ENCODE measurements at regions not wholly inside any gene's neighbourhood (a gene's known extent, or its start where the extent isn't known, plus 50 kb on each side); places are given as distances from the start of the nearest gene placed in this dataset.

DNA sequence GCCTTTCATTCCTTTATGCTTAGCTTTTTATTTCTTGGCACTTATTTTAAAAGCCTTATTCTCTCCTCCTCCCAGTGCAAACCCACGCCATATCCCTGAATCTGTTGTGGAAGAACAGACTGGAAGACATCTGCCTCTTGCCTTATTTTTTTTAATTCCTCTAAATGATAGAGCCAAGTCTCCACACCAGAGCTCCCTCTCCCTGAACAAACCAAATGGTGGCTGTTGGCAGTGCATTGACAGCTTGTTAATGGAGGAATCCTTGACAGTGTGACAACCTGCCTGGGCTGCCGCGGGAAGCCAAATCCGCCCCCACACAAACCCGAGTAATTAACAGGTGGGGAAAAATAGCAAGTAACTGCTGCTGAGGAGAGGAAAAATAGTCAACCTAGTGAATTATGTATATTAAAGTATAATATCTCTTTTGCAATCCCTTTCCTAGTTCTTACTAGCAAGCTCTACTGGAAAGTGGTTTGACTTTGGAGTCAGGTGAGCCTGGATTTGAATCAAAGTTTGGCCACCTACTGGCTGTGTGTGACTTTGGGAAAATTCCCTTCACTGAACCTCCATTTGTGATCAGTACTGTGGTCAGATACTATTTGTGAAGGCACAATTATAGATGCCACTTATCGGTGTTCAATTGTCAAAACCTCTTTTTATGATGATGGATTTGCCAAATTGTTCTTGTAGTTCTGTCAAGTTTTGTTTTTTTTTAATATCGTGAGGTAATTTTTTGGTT lies 589.6 kb downstream of the PDCD6IP start:
- H3K79me2 ChIP-seq (ENCODE audit: insufficient read depth, low read depth) = no peaks in the 10 kb centered on the region
- TF ChIP-seq, protein P1, sequence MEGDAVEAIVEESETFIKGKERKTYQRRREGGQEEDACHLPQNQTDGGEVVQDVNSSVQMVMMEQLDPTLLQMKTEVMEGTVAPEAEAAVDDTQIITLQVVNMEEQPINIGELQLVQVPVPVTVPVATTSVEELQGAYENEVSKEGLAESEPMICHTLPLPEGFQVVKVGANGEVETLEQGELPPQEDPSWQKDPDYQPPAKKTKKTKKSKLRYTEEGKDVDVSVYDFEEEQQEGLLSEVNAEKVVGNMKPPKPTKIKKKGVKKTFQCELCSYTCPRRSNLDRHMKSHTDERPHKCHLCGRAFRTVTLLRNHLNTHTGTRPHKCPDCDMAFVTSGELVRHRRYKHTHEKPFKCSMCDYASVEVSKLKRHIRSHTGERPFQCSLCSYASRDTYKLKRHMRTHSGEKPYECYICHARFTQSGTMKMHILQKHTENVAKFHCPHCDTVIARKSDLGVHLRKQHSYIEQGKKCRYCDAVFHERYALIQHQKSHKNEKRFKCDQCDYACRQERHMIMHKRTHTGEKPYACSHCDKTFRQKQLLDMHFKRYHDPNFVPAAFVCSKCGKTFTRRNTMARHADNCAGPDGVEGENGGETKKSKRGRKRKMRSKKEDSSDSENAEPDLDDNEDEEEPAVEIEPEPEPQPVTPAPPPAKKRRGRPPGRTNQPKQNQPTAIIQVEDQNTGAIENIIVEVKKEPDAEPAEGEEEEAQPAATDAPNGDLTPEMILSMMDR (conservative IDR thresholded peaks at IDR 0.05; ENCODE audit: low read depth, low read length) = no peak
- no peak overlapping the region for H3K4me3 ChIP-seq (IDR thresholded peaks at IDR 0.05; ENCODE audit: insufficient read depth, low read depth, low read length)
- no peak overlapping the region for H3K4me2 ChIP-seq
- H2AFZ ChIP-seq (ENCODE audit: low read depth) = no peak overlapping the region
- no peaks in the 10 kb centered on the region for H3K36me3 ChIP-seq (ENCODE audit: insufficient read depth)
- no peaks in the 10 kb centered on the region for H4K20me1 ChIP-seq (ENCODE audit: insufficient read depth)
- H3K4me1 ChIP-seq (ENCODE audit: low read depth, poor library complexity, severe bottlenecking) = no peaks in the 10 kb centered on the region
- no peaks in the 10 kb centered on the region for H3K27me3 ChIP-seq (ENCODE audit: insufficient read depth, low read depth)
- H3K9ac ChIP-seq = no peak overlapping the region
- no peak overlapping the region for H3K27ac ChIP-seq

DNA sequence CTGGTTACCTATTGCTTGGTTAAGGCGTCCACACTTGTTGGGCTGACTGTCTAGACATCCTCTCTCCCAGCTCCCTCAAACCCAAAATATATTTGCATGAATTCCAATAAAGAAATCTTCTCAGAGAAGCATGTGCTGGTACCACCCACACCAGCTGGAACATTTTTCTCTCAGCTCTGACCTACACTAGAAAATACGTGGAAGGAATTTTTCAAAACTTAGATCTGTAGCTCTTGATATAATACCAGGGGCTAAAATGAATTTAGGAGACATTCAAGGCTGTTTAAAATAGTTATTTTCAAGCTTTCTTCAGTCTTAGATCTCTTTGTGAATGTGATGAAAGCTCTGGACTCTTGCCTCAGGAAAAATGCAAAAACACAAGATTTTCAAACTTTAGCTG lies 590.4 kb downstream of the PDCD6IP start:
- Histone ChIP-seq H3K4me2 (no peak overlapping the region), H3K4me3 (IDR thresholded peaks at IDR 0.05; ENCODE audit: insufficient read depth, low read depth, low read length) (no peak overlapping the region), H3K27me3 (ENCODE audit: insufficient read depth, low read depth) (no peaks in the 10 kb centered on the region), H3K79me2 (ENCODE audit: insufficient read depth, low read depth) (no peaks in the 10 kb centered on the region), H3K27ac (no peak overlapping the region), H3K36me3 (ENCODE audit: insufficient read depth) (no peaks in the 10 kb centered on the region), H2AFZ (ENCODE audit: low read depth) (no peak overlapping the region), H4K20me1 (ENCODE audit: insufficient read depth) (no peaks in the 10 kb centered on the region), H3K9ac (no peak overlapping the region), H3K4me1 (ENCODE audit: low read depth, poor library complexity, severe bottlenecking) (no peaks in the 10 kb centered on the region)
- TF ChIP-seq, protein P1 (conservative IDR thresholded peaks at IDR 0.05; ENCODE audit: low read depth, low read length) = no peak

DNA sequence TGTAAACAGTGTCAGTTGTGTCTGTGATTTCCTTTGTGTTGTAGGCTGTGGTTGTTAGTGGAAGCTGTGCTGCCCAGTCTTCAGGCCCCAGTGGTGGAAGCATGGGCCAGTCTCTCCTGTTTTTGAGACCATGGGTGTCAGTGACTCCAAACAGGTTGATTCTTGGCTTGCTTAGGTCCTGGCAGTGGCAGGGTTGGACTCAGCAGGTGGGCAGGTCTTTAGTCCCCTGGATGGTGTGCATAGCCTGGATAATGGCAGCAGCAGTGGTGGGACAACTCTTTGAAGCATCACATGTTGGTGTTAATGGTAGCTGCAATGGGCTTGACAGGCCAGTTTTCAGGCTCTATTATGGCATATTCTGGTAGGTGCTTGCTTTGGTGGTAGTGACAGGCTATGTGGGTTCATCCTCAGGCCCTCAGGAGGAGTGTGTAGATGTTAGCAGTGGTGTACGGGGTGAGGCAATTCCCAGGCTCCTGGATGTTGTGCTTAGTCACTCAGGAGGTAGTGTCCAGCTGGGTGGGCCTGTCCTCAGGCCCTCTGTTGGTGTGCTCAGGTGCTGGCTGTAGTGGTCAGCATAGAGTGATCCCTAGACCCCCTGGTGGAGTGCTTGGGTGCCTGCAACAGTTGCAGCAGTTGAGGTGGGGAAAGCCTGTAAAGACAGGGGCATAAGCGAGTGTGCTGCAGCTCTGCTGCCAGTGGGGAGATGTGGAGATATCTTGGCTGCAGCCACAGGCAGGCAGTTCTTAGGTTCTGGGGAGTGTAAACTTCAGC lies 596.7 kb downstream of the PDCD6IP start:
- H2AFZ ChIP-seq (ENCODE audit: low read depth) = no peak overlapping the region
- H3K4me1 ChIP-seq (ENCODE audit: low read depth, poor library complexity, severe bottlenecking) = no peaks in the 10 kb centered on the region
- H3K79me2 ChIP-seq (ENCODE audit: insufficient read depth, low read depth) = no peaks in the 10 kb centered on the region
- H3K4me2 ChIP-seq = no peak overlapping the region
- H3K36me3 ChIP-seq (ENCODE audit: insufficient read depth) = no peaks in the 10 kb centered on the region
- no peak overlapping the region for H3K27ac ChIP-seq
- H3K4me3 ChIP-seq (IDR thresholded peaks at IDR 0.05; ENCODE audit: insufficient read depth, low read depth, low read length) = no peak overlapping the region
- H3K9ac ChIP-seq = no peak overlapping the region
- H3K27me3 ChIP-seq (ENCODE audit: insufficient read depth, low read depth) = no peaks in the 10 kb centered on the region
- TF ChIP-seq, protein P1 (conservative IDR thresholded peaks at IDR 0.05; ENCODE audit: low read depth, low read length) = no peak
- no peaks in the 10 kb centered on the region for H4K20me1 ChIP-seq (ENCODE audit: insufficient read depth)

DNA sequence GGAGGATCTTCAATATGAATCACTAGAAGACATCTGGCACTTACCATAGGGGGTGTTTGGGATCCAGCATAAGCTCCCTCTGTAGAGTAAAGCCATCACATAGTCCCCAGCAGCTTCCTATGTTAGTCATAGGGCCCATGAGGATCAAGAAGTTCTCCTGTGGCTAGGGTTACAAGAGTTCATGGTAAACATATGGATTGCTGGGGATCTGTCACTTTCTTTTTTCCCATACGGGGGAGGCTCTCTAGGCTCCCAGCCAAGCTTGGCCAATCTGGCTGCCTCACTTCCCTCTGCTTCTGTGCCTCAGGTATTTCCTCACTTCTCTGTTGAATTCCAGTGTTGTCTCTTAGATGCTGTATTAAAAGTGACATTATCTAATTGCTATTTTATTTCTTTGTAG lies 597.9 kb downstream of the PDCD6IP start:
- no peak overlapping the region for H3K27ac ChIP-seq
- TF ChIP-seq, protein P1 (conservative IDR thresholded peaks at IDR 0.05; ENCODE audit: low read depth, low read length) = no peak
- H3K4me2 ChIP-seq = no peak overlapping the region

More for the DNA sequence above, 597.9 kb downstream of the PDCD6IP start:
- no peak overlapping the region for H3K9ac ChIP-seq
- H3K4me3 ChIP-seq (IDR thresholded peaks at IDR 0.05; ENCODE audit: insufficient read depth, low read depth, low read length) = no peak overlapping the region
- no peaks in the 10 kb centered on the region for H4K20me1 ChIP-seq (ENCODE audit: insufficient read depth)
- no peaks in the 10 kb centered on the region for H3K4me1 ChIP-seq (ENCODE audit: low read depth, poor library complexity, severe bottlenecking)
- H3K27me3 ChIP-seq (ENCODE audit: insufficient read depth, low read depth) = no peaks in the 10 kb centered on the region
- no peaks in the 10 kb centered on the region for H3K79me2 ChIP-seq (ENCODE audit: insufficient read depth, low read depth)
- no peak overlapping the region for H2AFZ ChIP-seq (ENCODE audit: low read depth)
- no peaks in the 10 kb centered on the region for H3K36me3 ChIP-seq (ENCODE audit: insufficient read depth)

All from KMS-11 (cell line).